ENCODE measurements at regions not wholly inside any gene's neighbourhood (a gene's known extent, or its start where the extent isn't known, plus 50 kb on each side); places are given as distances from the start of the nearest gene placed in this dataset.

DNA sequence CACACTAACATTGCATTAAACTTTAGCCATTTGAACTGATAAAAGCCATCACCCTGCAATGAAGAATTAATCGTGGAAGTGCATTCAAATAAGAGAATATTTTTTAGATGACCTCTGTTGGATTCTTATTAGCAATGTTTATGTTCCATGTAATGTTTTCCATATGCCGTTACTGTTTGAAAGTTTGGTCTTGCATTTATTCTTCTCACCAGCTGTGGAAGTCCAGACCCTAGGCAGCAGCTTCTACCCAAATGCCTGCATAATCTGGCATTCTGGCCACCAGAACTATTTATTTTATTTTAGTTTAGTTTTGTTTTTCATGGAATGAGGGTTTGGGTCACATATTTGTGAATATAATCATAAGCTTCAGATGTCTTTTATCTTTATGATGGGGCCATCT, 140.4 kb downstream of the SAMD5 start:
- TF ChIP-seq, protein P1, sequence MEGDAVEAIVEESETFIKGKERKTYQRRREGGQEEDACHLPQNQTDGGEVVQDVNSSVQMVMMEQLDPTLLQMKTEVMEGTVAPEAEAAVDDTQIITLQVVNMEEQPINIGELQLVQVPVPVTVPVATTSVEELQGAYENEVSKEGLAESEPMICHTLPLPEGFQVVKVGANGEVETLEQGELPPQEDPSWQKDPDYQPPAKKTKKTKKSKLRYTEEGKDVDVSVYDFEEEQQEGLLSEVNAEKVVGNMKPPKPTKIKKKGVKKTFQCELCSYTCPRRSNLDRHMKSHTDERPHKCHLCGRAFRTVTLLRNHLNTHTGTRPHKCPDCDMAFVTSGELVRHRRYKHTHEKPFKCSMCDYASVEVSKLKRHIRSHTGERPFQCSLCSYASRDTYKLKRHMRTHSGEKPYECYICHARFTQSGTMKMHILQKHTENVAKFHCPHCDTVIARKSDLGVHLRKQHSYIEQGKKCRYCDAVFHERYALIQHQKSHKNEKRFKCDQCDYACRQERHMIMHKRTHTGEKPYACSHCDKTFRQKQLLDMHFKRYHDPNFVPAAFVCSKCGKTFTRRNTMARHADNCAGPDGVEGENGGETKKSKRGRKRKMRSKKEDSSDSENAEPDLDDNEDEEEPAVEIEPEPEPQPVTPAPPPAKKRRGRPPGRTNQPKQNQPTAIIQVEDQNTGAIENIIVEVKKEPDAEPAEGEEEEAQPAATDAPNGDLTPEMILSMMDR (IDR thresholded peaks at IDR 0.05; ENCODE audit: low read depth, low read length), result no peak
- DNase-seq (ENCODE audit: low read depth, low spot score), result peak; percentile 39
- in situ Hi-C loops (cut with HindIII; ENCODE audit: low sequenced_read_pairs), result no loop called here
- no peak overlapping the region for H3K4me3 ChIP-seq (ENCODE audit: low read depth, low read length)

DNA sequence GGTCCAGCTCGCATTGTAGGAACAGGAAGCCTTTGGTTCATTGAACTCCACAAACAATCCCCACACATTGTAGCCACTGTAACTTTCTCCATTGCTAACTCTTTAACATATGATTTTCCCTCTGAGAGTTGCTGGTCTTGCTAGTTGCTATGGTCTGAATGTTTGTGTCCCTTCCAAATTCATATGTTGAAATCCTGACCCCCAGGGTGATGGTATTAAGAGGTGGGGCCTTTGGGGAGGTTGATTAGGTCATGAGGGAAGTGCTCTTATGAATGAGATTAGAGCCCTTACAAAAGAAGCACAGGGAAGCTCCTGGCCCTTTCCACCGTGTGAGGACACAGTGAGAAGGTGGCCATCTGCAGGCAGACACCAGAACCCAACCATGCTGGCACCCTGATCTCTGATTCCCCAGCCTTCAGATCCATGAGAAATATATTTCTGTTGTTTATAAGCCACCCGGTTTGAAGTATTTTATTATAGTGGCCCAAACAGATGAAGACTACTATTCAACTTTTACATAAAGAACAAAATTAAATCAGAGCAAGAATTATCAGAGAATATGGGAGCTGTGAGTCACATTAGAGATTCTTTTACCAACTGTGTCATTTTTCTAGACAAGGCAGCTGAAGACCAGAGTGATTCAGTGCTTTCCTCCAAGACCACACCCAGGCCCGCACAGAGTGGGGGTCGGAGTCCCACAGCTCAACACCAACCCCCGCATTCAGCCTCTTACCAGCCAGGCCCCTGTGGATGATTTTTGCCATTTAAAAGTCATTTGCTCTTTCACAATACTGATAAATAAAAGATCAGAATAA, 143.0 kb downstream of the SAMD5 start:
- in situ Hi-C loops (cut with HindIII; ENCODE audit: low sequenced_read_pairs), result no loop called here
- no peak overlapping the region for H3K4me3 ChIP-seq (ENCODE audit: low read depth, low read length)
- DNase-seq (ENCODE audit: low read depth, low spot score), result no peak
- TF ChIP-seq, protein P1 (IDR thresholded peaks at IDR 0.05; ENCODE audit: low read depth, low read length), result peak; percentile 14

DNA sequence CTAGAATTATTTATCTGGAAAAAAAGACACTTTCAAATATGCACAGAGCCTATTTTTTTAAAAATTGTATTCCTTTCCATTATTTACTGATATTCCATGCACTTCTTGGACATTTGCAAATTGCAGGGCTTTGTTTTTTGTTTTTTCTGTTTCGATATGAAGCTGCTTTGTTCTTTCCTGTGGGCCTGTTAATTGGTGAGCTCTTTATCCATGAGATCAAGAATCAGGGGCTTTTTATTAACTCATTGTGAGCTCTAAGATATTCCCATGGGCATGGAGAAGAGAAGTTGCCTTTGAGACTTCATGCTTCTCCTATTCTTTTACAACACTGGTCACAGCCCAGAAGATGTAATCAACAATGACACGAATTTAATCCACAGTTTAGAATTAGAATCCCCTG, 145.1 kb downstream of the SAMD5 start:
- H3K4me3 ChIP-seq (ENCODE audit: low read depth, low read length), result no peak overlapping the region
- in situ Hi-C loops (cut with HindIII; ENCODE audit: low sequenced_read_pairs), result no loop called here
- no peak for DNase-seq (ENCODE audit: low read depth, low spot score)
- TF ChIP-seq, protein P1 (IDR thresholded peaks at IDR 0.05; ENCODE audit: low read depth, low read length), result no peak

DNA sequence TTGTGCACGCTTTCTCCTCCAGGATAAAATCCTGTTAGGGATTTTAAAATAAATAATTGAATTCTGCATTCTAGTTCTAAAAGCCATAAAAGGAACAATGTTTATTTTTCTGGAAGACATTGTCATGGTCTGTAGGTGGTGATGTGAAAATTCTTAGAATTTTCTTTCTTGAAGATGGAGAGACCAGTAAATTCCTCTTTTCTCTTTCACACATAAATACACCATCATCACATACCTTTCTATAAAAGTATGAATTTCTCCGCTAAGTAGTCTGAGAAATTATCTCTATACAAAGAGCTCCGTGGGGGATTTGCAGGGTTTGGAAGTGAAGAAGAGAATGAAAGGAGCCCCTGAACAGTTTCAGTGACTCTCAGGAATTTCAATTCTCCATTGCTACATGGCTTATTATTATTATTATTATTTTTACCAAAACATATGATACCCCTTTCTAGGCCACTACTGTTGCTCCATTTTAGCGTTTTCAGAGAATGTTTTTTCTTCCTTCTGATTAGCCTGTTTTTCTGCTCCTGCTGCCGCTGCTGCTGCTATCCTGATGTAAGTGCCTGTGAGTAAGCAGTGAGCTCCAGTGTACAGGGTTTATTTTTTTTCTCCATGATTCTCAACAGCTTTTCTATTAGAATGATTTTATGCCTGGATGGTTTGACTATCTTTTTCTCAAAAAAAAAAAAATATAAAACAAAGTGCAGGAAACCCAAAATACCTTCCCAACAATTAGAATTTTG, 145.8 kb downstream of the SAMD5 start:
- in situ Hi-C loops (cut with HindIII; ENCODE audit: low sequenced_read_pairs), result no loop called here
- no peak overlapping the region for H3K4me3 ChIP-seq (ENCODE audit: low read depth, low read length)
- TF ChIP-seq, protein P1 (IDR thresholded peaks at IDR 0.05; ENCODE audit: low read depth, low read length), result no peak
- DNase-seq (ENCODE audit: low read depth, low spot score), result no peak

DNA sequence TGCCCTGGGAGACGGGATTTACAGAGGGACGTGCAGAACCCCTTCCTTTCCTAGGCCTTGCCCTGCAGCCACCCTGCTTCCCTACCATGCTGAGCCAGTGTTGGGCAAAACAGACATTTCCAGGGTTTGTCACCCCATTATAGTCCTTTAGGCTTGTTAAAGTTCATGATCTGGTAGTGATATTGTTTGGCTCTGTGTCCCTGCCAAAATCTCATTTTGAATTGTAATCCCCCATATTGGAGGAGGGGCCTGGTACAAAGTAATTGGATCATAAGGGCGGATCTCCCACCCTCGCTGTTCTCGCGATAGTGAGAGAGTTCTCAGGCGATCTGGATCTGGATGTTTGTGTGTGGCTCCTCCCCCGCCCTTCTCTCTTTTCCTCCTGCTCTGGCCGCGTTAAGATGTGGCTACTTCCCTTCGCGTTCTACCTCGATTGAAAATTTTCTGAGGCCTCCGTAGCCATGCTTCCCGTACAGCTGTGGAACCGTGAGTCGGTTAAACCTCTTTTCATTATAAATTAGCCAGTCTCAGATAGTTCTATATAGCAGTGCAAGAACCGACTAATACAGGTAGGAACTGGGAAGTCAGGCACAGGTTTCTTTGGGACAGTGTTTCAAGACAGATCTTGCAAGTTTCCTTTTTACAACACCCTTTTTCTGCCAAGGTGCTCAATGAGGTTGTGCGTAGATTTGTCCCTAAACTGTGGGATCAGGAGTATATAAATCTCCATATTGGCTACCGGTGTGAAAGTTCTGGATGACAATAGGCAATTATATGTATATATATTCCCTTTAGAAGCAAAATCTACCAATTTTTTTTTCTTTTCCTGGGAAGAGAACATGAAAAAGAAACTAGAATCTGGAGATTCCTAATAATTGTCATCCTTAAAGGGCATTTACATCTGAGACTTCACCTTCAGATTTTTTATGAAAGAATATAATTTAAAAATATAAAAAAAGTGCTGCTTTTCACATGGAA, 152.1 kb downstream of the SAMD5 start:
- no peak for DNase-seq (ENCODE audit: low read depth, low spot score)
- no peak overlapping the region for H3K4me3 ChIP-seq (ENCODE audit: low read depth, low read length)
- TF ChIP-seq, protein P1 (IDR thresholded peaks at IDR 0.05; ENCODE audit: low read depth, low read length), result no peak
- in situ Hi-C loops (cut with HindIII; ENCODE audit: low sequenced_read_pairs), result no loop called here

DNA sequence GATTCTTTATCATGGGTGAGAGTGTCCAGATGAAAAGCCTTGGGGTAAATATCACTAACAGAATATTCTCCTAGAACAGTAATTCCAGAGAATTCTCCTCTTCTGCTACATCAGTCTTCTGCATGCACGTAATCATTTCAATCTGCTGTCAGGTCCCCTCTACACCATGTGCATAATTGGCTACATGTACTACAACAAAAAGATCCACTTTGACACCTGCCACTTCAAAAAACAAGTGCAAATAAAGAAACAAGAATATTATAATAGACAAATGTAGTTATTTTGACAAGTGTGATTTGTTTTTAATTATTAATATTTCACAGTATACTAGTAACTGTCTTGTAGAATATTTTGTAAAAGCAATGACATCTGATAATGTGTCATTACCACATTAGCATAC, 154.2 kb downstream of the SAMD5 start:
- DNase-seq (ENCODE audit: low read depth, low spot score), result no peak
- TF ChIP-seq, protein P1 (IDR thresholded peaks at IDR 0.05; ENCODE audit: low read depth, low read length), result no peak
- in situ Hi-C loops (cut with HindIII; ENCODE audit: low sequenced_read_pairs), result no loop called here
- H3K4me3 ChIP-seq (ENCODE audit: low read depth, low read length), result no peak overlapping the region

Measured in astrocyte of the spinal cord (primary cell).